G401 (cell line): ENCODE measurements at regions not wholly inside any gene's neighbourhood (a gene's known extent, or its start where the extent isn't known, plus 50 kb on each side); places are given as distances from the start of the nearest gene placed in this dataset.
"Not testable (repeated sequence)": the region's sequence is repeated elsewhere in the genome, so short reads cannot be mapped to it uniquely, and the experiment has no call there.

Source experiments
- DNase-seq: peaks from one replicate; pipeline ENCODE4 v3.0.0-alpha.2; 2015; ENCODE audit warnings: low spot score
- in situ Hi-C: cut with HindIII; loops from 2 replicates; pipeline ENCODE4 v1.10.0; 2016; ENCODE audit warnings: low sequenced_read_pairs, mixed read lengths

GRCh38 chr17:64787255-64787920 lies 125.3 kb upstream of the SMURF2 start:
- DNase-seq: no peak
- in situ Hi-C loops: no loop called here

GRCh38 chr17:64786337-64786736 lies 124.2 kb upstream of the SMURF2 start:
- in situ Hi-C loops: no loop called here
- no peak for DNase-seq

- DNase-seq: no peak
Observed at GRCh38 chr17:64785011-64785421, 122.9 kb upstream of the SMURF2 start.

GRCh38 chr17:64784353-64785010 lies 122.4 kb upstream of the SMURF2 start:
- in situ Hi-C loops: no loop called here
- no peak for DNase-seq

More at GRCh38 chr17:64785011-64785421, 122.9 kb upstream of the SMURF2 start:
- in situ Hi-C loops: no loop called here

- in situ Hi-C loops: no loop called here
- no peak for DNase-seq
Observed at GRCh38 chr17:64783556-64784352, 121.6 kb upstream of the SMURF2 start.

- in situ Hi-C loops: no loop called here
- DNase-seq: no peak
Observed at GRCh38 chr17:64783031-64783461, 120.9 kb upstream of the SMURF2 start.

GRCh38 chr17:64781810-64782555 lies 119.9 kb upstream of the SMURF2 start:
- in situ Hi-C loops: no loop called here
- no peak for DNase-seq

GRCh38 chr17:64781014-64781756 lies 119.1 kb upstream of the SMURF2 start:
- DNase-seq: no peak

GRCh38 chr17:64780096-64781013 lies 118.2 kb upstream of the SMURF2 start:
- DNase-seq: no peak
- in situ Hi-C loops: no loop called here

More at GRCh38 chr17:64781014-64781756, 119.1 kb upstream of the SMURF2 start:
- in situ Hi-C loops: no loop called here

GRCh38 chr17:64779376-64780095 lies 117.4 kb upstream of the SMURF2 start:
- in situ Hi-C loops: no loop called here
- DNase-seq: no peak

- in situ Hi-C loops, DNase-seq: not testable (repeated sequence)
Observed at GRCh38 chr17:64779098-64779375, 116.9 kb upstream of the SMURF2 start.

GRCh38 chr17:64778240-64779097 lies 116.4 kb upstream of the SMURF2 start:
- peak; percentile 47 for DNase-seq
- in situ Hi-C loops: no loop called here

GRCh38 chr17:64777415-64778239 lies 115.5 kb upstream of the SMURF2 start:
- in situ Hi-C loops: no loop called here
- DNase-seq: peak; percentile 68

GRCh38 chr17:64776720-64777414 lies 114.8 kb upstream of the SMURF2 start:
- peak; percentile 81 for DNase-seq
- in situ Hi-C loops: not testable (repeated sequence)
